ENCODE measurements at regions not wholly inside any gene's neighbourhood (a gene's known extent, or its start where the extent isn't known, plus 50 kb on each side); places are given as distances from the start of the nearest gene placed in this dataset.
A peak's percentile ranks its signal among the peaks of the same experiment; 100 is the strongest.

DNA sequence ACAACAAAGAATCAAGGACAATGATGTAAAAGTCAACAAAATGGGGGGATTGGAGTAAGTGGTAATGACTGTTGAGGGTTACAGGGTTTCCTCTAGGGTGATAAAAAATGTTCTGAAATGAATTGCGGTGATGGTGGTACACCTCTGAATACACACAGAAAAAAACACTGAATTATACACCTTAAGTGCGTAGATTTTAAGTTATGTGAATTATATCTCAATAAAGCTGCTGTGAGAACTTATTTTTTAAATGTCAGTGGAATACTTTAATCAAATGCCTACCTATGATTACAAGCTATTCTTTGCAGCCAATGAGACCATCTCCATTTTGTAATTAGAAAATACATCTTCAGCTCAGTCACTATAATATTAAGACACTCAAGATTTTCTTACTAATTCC is 53.5 kb downstream of the ZNF608 start:
- DNase-seq, result no peak

DNA sequence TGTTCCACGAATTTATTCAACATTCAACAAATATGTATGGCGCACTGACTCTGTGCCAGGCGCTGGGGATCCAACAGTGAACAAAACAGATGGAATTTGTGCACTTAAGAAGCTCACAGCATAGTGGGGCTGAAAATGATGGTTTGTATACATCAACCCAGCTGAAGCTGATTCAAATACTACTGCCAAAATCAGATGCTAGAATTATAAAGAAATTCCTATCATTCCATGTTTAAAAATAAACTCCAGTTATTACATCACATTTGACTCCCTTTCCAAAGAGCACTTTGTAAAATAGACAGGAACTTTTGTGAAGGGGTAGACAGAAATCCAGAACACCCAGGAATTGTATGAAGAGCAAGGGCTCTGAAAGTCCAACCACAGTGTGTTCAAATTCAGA is 54.1 kb downstream of the ZNF608 start:
- peak; percentile 51 to 77 (median 72) for DNase-seq

DNA sequence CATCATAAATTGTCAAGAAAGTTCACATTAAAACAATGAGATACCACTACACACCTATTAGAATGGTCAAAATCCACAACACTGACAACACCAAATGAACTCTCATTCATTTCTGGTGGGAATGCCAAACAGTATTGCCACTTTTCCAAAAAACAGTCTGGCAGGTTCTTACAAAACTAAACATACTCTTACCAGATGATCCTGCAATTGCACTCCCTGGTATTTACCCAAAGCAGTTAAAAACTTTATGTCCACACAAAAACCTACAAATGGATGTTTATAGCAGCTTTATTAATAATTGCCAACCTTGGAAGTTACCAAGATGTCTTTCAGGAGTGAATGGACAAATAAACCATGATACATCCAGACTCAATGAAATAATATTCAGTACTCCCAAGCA is 56.8 kb downstream of the ZNF608 start:
- DNase-seq, result no peak

DNA sequence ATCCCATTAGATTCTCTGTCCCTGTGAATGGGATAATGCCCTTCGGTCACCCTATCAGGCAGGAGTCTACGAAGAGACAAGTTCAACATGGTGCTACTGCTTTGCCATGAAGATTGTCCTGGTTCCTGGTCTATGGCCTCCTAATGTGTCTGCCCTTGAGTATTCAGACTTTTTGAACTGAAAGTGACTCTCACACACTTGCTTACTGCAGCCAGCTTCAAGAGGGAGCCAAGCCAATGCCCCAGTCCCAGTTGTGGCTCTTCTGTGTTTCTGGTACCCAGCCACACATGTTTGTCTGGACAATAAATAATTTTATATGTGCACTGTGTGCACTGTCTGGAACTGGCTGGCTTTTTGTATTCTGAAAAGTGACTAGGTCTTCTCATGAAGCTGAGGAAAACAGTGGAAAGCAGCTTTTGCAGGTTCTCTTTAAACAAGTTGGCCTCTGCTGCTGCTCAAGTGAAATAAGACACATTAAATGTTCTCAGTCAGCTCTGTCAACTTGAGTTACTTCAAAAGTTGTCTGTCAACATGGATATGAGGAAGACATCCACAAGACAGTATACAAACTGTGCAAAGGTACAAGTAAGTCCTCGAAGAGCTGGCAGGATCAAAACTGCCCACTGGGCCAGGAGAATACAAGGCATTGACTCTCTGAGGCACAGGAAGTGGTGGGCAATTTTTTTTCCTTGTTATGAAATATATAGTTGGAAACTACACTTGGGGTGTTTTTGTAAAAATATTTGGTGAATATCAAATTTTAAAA is 60.0 kb downstream of the ZNF608 start:
- DNase-seq, result no peak

DNA sequence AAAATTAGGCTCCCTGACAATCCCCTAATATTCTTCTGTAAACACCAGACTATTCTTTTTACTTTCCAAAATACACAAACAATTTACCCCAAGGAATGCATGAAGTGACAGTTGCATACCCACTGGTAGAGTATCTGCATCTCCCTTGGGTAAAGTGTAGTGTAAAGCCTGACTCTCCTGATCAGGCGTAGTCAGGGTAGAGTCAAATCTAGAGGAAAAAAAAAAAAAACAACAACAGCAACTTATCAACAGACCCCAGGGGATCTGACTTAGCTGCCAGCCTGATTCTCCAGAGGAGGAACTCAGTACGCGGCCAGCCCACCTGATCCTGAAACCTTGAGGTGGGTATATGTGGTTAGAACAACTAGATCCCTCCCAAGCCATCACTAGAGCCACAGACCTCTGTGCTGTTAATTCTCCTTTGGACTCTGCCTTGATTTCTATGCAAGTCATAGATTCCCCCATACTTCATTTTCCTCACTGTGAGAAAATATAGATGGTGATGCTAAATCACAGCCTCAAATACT is 61.0 kb downstream of the ZNF608 start:
- DNase-seq, result no peak

DNA sequence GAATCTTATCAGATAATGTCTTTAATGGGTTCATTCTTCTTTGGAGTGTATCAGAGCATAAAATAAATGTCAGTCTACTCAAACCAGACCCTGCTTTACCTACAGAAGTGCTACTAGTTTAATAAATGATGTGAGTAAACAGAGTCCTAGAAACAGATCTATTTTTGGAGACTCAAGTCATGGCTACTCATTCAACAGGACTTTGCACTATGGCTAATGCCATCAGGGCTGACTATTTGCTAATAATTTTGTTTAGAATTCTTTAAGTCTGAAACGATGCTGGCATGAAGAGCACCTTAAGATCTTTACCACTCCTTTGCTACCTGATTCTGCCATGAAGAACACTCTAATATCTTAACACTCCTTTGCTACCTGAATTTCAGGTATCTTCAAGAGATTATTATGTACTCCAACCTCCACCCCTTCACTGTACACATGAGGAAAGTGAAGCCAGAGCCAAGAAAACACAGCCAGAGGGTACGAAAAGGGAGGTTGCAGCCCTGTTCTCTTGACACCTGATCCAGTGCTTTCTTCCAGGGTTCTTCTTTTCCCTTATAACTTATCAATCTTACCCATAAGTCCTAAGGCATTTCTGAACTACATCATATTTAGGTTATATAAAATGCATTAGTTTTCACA is 62.4 kb downstream of the ZNF608 start:
- no peak for DNase-seq

DNA sequence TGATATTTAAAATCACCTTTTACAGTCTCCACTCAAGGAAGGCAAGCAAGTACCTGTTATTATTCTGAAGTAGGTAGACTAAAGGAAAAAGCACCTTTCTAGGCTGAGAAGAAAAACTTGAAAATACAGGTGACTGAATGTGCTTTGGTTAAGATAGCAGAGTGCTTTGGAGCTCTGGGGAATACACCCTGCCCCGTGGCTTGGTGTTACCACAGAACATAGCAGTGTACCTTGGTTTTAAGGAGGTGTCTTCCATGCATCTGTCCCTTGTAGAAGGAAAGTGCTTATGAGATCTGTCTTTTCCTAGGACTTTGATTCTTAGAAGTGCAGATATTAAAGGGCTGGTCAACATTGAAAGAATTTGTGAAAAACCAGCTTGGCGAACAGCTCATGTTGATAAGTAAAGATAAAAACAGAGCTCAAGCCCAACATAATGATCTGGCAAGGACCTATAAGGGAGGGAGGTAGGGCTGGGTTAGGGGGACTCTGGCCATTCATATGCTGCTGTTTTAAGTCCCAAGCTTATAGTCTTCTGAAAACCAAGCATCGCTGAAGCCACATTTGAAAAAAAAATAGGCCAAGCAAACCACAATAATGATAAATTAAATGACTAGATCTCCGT is 66.8 kb downstream of the ZNF608 start:
- DNase-seq, result no peak

DNA sequence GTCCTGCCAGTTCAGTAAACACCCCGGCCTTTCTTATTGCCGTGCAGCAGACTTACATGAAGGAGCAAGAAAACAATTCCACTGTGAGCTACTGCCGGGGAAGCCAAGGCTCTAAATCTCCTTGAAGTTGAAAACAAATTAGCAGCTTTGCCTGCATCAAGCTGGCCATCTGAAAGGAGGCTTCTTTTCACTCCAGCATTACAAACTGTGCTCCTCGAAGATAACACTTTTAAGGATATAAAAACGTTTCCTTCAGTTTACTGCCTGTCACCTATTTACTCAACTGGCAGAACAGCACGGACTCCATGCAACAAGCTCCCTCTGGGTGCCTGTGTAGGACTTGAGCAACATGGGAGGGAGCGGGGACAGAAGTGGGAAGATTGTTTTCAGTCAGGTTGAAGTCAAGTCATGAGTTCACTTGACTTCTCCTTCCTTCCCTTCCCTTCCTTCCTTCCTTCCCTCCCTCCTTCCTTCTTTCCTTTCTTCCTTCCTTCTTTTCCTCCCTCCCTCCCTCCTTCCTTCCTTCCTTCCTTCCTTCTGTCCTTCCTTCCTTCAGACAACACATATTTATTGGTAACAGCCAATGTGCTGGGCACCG is 67.4 kb downstream of the ZNF608 start:
- DNase-seq, result no peak

DNA sequence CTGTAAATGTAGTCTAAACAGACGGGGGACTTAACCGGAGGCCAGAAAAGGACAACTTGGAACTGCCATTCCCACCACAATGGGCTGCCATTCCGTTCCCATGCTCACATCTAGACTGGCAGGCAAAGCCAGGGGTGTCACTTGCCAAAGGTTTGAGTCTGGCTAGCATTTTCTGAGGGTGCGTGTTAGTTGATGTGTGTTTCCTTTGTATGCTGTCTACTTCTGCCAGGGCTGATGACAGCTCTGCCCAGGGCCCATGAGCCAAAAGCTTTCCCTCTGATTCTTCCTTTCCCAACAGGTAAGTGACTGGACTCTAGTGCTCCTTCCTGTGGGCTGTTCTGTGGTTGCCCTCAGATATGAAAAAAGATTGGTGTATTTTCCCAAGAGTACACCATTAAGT is 68.0 kb downstream of the ZNF608 start:
- no peak for DNase-seq

DNA sequence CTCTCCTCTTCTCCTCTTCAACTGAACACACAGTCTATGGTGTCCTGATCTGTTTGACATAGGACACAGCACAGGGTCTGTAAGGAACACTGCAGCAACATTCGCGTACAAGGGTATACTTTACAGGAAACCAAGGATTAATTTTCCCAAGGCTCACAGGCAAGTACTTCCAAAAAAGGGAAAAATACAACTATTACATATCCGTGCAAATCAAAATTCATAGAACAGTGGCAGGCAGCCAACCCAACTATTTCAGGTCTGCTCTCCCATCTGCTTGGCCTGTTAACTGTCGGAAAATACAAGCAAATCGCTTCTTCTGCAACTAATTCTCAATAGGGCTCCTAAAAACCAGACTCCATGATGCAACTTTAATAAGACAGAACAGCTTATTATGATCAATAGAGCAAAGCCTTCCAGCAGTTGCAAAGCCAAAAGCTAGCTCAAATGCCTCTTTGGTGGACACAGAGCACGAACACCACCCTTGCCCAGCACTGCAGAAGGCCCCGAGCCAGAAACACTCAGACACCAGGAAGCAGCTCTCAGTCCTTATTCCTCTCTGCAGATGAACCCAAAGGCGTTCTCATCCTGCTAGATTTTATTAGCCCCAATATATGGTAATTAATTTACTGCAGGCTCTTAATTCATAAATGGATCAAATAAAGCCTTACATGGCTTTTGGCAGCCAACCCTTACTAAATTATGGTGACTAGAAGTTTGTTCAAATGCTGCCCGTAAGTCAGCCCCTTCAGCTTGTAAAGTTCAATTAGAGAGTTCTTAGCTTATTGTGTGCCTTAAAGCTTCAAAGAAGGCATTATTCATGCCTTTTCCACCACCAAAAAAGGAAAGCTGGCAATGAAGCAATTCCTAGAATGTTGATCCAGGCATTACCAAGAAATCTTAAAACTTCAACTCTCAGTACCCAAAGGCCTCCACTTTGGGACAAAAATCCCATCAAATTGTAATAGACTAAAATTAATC is 68.8 kb downstream of the ZNF608 start:
- DNase-seq, result peak; percentile 85 to 96 (median 90)

DNA sequence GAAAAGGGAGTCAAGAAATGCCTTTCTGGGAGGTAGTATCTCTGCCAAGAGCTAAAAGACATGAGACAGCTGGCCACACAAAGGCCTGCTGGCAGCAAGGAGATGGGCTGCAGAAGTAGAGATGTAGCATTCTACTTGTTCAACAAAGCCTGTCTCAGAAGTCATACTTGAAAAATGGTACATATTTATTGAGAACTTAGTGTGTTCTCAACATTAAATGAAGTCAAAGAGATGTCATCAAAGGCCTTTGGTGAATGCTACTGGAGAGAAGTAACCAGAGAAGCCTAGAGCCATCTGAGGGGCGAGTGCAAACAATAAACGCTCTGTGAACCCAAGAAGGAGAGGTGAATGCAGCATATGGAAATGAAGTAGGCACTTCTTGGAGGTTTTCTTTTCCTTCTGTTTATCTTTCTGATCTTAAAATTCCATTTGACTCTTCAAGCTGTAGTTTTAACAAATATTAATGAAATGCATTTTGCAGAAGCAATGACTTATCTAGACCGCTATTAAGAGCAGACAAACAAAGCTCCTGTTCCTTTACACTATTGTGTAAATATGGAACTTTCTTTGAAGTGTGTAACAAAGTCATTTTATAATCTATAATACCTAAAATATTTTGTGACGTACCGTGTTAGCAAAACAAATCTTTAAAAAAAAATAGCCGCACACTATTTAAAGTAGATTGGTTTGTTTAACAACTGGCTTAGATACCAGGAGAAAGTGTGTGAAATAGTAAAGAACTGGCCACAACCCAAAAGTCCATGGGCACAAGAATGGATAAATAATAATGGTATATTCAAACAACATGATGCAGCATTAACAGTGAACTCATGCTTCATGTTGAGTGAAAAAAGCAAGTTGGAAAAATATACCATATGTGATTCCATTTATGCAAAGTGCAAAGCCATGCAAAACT is 70.2 kb downstream of the ZNF608 start:
- DNase-seq, result no peak

DNA sequence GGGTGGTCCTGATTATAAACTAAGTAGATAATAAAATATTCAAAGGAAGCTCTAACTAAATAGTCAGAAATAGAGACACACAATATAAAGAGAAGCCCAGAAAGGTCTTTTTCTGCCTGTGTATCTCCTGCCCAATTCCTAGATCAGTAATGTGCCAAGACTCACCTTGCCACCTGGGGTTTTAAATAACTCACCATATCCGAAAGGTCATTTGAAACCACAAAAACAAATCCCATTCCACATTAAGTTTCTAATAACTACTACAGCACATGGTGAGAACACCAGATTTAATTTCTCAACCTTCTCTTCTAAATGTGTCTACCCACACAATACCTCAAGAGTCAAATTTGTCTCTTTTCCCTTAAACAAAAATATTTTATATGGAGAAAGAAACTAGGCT is 75.2 kb downstream of the ZNF608 start:
- no peak for DNase-seq

DNA sequence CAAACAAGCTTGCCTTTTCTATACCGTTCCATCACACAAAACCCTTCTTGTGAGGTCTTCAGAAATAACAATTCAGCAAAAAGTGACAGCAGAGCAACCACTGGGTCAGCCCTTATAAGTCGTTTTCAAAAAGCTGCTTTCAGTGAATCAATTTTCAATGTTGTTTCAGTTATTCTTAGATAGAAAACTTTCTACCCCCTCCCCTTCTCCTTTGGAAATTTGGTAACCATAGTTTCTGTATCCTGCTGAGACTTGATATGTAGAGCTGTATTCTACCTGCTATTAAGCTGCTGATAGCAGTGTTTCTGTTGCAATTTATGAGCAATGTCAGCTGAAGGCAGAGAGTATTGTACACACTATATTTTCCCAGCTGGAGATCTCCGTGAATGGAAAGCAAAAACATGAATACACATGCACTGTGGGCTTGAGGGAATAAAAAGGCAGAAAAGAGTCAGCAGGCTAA is 75.7 kb downstream of the ZNF608 start:
- no peak for DNase-seq

DNA sequence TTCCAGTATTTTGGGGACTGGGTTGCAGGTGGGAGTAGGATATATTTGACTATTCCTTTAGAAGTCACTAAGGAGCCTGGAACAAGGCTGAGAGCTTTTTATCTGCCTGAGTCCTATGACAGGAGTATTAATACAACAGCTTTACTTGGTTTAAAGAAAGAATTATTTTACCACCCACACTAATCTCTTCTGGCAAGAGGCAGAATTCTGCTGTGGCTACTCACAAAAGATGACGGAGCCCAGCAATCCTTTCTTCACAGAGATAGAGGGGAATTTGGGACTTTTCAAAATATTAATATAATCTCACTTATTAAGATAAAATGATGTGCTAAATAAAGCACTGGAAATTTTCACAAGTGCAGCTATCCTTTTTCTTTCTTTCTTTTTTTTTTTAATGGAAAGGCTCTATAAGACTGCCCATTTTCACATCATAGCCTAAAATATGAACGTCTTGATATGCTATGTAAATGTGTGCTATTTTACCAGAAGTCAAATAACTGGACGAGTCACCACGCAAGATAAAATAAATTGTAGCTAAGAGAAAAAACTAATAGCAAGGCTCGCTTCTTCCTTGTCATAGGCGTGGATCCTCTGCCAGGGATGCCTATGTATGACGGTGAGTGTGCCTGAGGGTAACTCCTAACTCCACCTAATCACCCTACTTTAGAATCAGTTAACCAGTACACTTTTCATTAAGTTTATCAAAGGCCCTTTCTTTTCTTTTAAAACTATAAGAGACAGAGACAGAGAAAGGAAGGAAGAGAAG is 76.3 kb downstream of the ZNF608 start:
- no peak for DNase-seq

DNA sequence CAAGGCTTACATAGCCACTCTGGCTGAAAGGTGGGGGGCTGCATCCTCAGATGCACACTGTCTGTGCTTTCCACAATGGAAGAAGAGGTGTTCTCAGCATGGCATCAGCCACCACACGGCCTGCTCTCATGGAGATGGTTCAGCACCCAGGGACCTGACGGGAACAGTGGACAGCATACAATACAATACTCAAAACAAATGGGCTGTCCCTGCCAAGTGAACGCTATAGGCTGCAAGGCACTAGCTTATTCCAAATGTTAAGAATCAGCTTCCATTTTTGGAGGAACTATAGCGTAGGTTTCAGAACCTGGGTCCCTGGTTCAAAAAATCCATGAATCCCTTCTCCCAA is 77.2 kb downstream of the ZNF608 start:
- no peak for DNase-seq

DNA sequence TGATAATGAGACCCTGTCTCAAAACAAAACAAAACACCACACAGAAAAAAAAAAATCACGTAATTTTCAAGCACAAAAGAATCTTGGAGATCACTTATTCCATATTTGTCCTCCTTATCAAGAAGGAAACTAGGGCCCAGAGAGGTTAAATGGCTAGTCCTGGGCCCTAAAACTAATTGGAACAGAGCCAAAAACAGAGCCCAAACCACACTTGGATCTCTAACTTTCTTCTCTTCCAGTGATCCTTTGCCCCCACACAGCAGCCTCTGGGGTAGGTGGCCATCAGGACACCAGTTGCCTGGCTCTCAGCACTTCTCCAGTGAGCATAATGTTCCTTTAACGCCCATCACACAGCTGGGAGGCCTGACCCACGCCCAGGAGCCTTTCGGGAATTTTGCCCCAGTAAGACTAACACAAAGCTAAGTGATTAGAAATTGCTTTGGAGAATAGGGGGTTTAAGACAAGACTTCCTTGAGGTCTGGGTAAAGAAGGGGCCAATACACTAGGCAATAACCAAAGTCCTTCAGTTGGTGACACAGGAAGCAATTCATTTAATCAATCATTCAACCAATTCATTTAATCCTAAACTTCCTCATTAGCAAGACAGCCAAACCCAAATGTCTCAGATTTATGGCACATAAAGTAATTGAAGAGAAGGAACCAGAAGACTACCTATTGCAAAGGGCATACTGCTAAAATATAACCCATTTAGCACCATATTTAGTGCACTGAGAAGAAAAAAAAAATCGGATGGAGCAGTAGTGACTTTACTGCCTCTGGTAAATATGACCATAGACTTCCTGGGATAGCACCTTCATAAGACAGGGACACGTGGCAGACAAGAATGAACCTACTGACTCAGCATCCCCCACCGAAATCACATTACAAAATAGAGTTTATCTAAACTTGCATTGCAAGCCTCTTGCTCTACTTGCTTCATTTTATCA is 77.8 kb downstream of the ZNF608 start:
- DNase-seq, result no peak

DNA sequence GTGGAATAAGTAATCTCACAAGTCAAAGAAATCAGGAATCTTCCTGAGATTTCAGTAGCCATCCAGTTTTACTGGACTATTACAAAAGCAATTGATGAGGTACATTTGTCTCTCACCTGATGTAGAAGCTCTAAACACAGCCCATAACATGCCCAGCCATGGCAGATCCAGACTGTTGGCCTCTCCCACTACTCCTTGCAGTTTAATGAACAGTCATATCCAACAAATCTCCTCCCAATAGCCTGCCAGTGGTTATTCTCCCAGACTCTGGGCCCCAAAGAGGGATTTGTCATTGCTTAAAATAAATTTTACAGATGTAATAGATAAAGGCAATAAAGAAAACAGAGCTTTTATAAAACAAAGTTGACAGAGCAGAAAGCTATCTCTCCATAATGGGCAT is 80.8 kb downstream of the ZNF608 start:
- DNase-seq, result peak in 1 of 3 donors; percentile 15

DNA sequence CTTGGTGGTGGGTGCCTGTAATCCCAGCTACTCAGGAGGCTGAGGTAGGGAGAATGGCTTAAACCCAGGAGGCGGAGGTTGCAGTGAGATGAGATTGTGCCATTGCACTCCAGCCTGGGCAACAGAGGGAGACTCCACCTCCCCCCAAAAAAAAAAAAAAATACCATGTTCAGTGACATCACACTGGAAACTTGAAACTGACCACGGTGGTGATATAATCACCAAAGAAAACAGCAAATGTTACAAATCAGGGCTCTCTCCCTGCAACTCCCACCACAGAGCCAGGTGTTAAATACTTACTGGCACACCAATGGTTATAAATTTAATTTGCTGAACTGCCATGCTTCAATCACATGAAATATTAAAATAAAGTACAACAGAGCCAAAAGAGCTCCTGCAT is 81.4 kb downstream of the ZNF608 start:
- no peak for DNase-seq
